Mesenchymal stem cell (in vitro differentiated cells and primary cell): ENCODE measurements at regions not wholly inside any gene's neighbourhood (a gene's known extent, or its start where the extent isn't known, plus 50 kb on each side); places are given as distances from the start of the nearest gene placed in this dataset.

Experiments
- DNase-seq: peaks from one replicate; pipeline ENCODE4 v3.0.0-alpha.2; 2013
- H2AFZ ChIP-seq: one replicate; pipeline ENCODE4 v1.6.1; 2013; ENCODE audit warnings: low read depth, mild to moderate bottlenecking, control low read depth, inconsistent platforms, low read length, moderate library complexity
- H2AK5ac ChIP-seq: 2 replicates; pipeline ENCODE4 v1.6.1; 2013; ENCODE audit warnings: low read length, moderate library complexity, mild to moderate bottlenecking, inconsistent platforms; ENCODE audit not compliant: severe bottlenecking
- H2BK120ac ChIP-seq: one replicate; pipeline ENCODE4 v1.6.1; 2013; ENCODE audit warnings: low read depth, mild to moderate bottlenecking, inconsistent platforms, low read length, moderate library complexity
- H2BK12ac ChIP-seq, 2 experiments: one replicate each; pipeline ENCODE4 v1.6.1; 2013; ENCODE audit warnings: inconsistent platforms in 2 of 2, low read length in 2 of 2, mild to moderate bottlenecking in 2 of 2, moderate library complexity in 2 of 2, control low read depth in 1 of 2
- H2BK15ac ChIP-seq: one replicate; pipeline ENCODE4 v1.6.1; 2013; ENCODE audit warnings: mild to moderate bottlenecking, low read depth, inconsistent platforms; ENCODE audit not compliant: poor library complexity, severe bottlenecking
- H2BK5ac ChIP-seq: 2 replicates; pipeline ENCODE4 v1.6.1; 2013; ENCODE audit warnings: low read depth, mild to moderate bottlenecking, low read length, control low read depth, inconsistent platforms; ENCODE audit not compliant: poor library complexity, severe bottlenecking
- H3K14ac ChIP-seq, 2 experiments: one replicate each; pipeline ENCODE4 v1.6.1; 2013; ENCODE audit warnings: inconsistent platforms in 2 of 2, low read length in 2 of 2, control low read depth in 1 of 2, mild to moderate bottlenecking in 1 of 2, moderate library complexity in 1 of 2
- H3K18ac ChIP-seq, 2 experiments: one replicate each; pipeline ENCODE4 v1.6.1; 2013; ENCODE audit warnings: inconsistent platforms in 2 of 2, low read length in 2 of 2, control low read depth in 1 of 2, low read depth in 1 of 2, mild to moderate bottlenecking in 1 of 2
- H3K23ac ChIP-seq, 2 experiments: one replicate each; pipeline ENCODE4 v1.6.1; 2013; ENCODE audit warnings: inconsistent platforms in 2 of 2, low read length in 2 of 2, mild to moderate bottlenecking in 2 of 2, moderate library complexity in 2 of 2, control low read depth in 1 of 2
- H3K27ac ChIP-seq: 2 replicates; pipeline ENCODE4 v1.5.1; 2013; ENCODE audit warnings: mild to moderate bottlenecking, moderate library complexity, low read length, control low read depth, inconsistent platforms; ENCODE audit not compliant: poor library complexity, severe bottlenecking
- H3K27me3 ChIP-seq, 2 experiments: 2 replicates each; pipeline versions ENCODE4 v1.6.1 to v1.7.0; 2013; ENCODE audit warnings: low read length in 2 of 2, mild to moderate bottlenecking in 2 of 2, moderate library complexity in 2 of 2, control low read depth in 1 of 2, inconsistent platforms in 1 of 2; ENCODE audit not compliant: control insufficient read depth in 1 of 2, insufficient read depth in 1 of 2
- H3K36me3 ChIP-seq, 2 experiments: 2 replicates each; pipeline versions ENCODE4 v1.6.1 to v1.7.0; 2013; ENCODE audit warnings: low read length in 2 of 2, control low read depth in 1 of 2, inconsistent platforms in 1 of 2, low read depth in 1 of 2, mild to moderate bottlenecking in 1 of 2; ENCODE audit not compliant: insufficient read depth in 2 of 2, control insufficient read depth in 1 of 2
- H3K4ac ChIP-seq, 2 experiments: one replicate each; pipeline ENCODE4 v1.6.1; 2013; ENCODE audit warnings: inconsistent platforms in 2 of 2, low read length in 2 of 2, mild to moderate bottlenecking in 2 of 2, moderate library complexity in 2 of 2, control low read depth in 1 of 2, low read depth in 1 of 2
- H3K4me1 ChIP-seq: 2 replicates; pipeline ENCODE4 v1.6.1; 2013; ENCODE audit warnings: low read depth, low read length, control low read depth; ENCODE audit not compliant: control insufficient read depth, insufficient read depth
- H3K4me2 ChIP-seq: 2 replicates; pipeline ENCODE4 v1.6.1; 2013; ENCODE audit warnings: low read length, mild to moderate bottlenecking, inconsistent platforms; ENCODE audit not compliant: poor library complexity, severe bottlenecking
- H3K4me3 ChIP-seq, 2 experiments: 2 replicates each; pipeline versions ENCODE4 v1.5.1 to v1.7.0; 2013; ENCODE audit warnings: low read length in 2 of 2, mild to moderate bottlenecking in 2 of 2, control low read depth in 1 of 2, low read depth in 1 of 2; ENCODE audit not compliant: insufficient read depth in 1 of 2
- H3K79me1 ChIP-seq: replicated peaks from 2 replicates; pipeline ENCODE4 v1.6.1; 2013; ENCODE audit warnings: mild to moderate bottlenecking, control low read depth, low read length, inconsistent platforms; ENCODE audit not compliant: poor library complexity, severe bottlenecking
- H3K9ac ChIP-seq: 2 replicates; pipeline ENCODE4 v1.7.0; 2013; ENCODE audit warnings: mild to moderate bottlenecking, low read length, moderate library complexity
- H3K9me3 ChIP-seq: 2 replicates; pipeline ENCODE4 v1.7.0; 2013; ENCODE audit warnings: mild to moderate bottlenecking, low read length; ENCODE audit not compliant: control insufficient read depth
- H4K8ac ChIP-seq: one replicate; pipeline ENCODE4 v1.6.1; 2013; ENCODE audit warnings: inconsistent platforms, mild to moderate bottlenecking, low read length, moderate library complexity
- H4K91ac ChIP-seq: one replicate; pipeline ENCODE4 v1.6.1; 2013; ENCODE audit warnings: mild to moderate bottlenecking, low read length, inconsistent platforms
- WGBS: methylation state at CpG from one replicate; pipeline ENCODE4 v1.1.7; 2013; ENCODE audit warnings: mixed read lengths; 5-methylcytosine and 5-hydroxymethylcytosine counted together

GRCh38 chr7:124328774-124329173, 295.9 kb upstream of the TMEM229A start:
- no peak for DNase-seq
- Histone ChIP-seq H2BK5ac (no peak overlapping the region), H3K27ac (no peak overlapping the region), H2BK12ac (no peak overlapping the region), H3K36me3 (no peaks in the 10 kb centered on the region), H3K27me3 (no peaks in the 10 kb centered on the region), H2BK120ac (no peak overlapping the region), H3K4me3 (no peak overlapping the region), H3K4me1 (no peaks in the 10 kb centered on the region), H3K9me3 (peaks cover 6% of the 10 kb centered on the region), H3K79me1 (no peaks in the 10 kb centered on the region), H4K8ac (no peak overlapping the region), H3K14ac (no peak overlapping the region), H3K4me2 (no peak overlapping the region), H2AK5ac (no peak overlapping the region), H3K9ac (no peak overlapping the region), H3K18ac (no peak overlapping the region), H3K4ac (no peak overlapping the region), H3K23ac (no peak overlapping the region), H2BK15ac (no peak overlapping the region), H4K91ac (no peak overlapping the region), H2AFZ (no peak overlapping the region)
- WGBS: 95% methylated on average over 3 of the region's 3 CpGs

GRCh38 chr7:124324262-124324661, 291.4 kb upstream of the TMEM229A start:
- Histone ChIP-seq H3K4me3 (no peak overlapping the region), H3K36me3 (no peaks in the 10 kb centered on the region), H2AK5ac (no peak overlapping the region), H3K4me2 (no peak overlapping the region), H2BK12ac (no peak overlapping the region), H4K91ac (no peak overlapping the region), H4K8ac (no peak overlapping the region), H3K27me3 (no peaks in the 10 kb centered on the region), H3K4ac (no peak overlapping the region), H3K9me3 (peaks cover 9% of the 10 kb centered on the region), H3K27ac (no peak overlapping the region), H3K79me1 (no peaks in the 10 kb centered on the region), H2BK5ac (no peak overlapping the region), H3K18ac (no peak overlapping the region), H3K4me1 (no peaks in the 10 kb centered on the region), H2AFZ (no peak overlapping the region), H3K23ac (no peak overlapping the region), H2BK15ac (no peak overlapping the region), H3K9ac (no peak overlapping the region), H3K14ac (no peak overlapping the region), H2BK120ac (no peak overlapping the region)
- DNase-seq: no peak

GRCh38 chr7:124323597-124323996, 290.7 kb upstream of the TMEM229A start:
- Histone ChIP-seq H2AFZ (no peak overlapping the region), H3K4me3 (no peak overlapping the region), H3K23ac (no peak overlapping the region), H4K8ac (no peak overlapping the region), H3K18ac (no peak overlapping the region), H3K4ac (no peak overlapping the region), H4K91ac (no peak overlapping the region), H3K4me1 (no peaks in the 10 kb centered on the region), H3K79me1 (no peaks in the 10 kb centered on the region), H2AK5ac (no peak overlapping the region), H3K36me3 (no peaks in the 10 kb centered on the region), H3K27ac (no peak overlapping the region), H3K4me2 (no peak overlapping the region), H2BK15ac (no peak overlapping the region), H3K9ac (no peak overlapping the region), H3K9me3 (peaks cover 13% of the 10 kb centered on the region), H3K27me3 (no peaks in the 10 kb centered on the region), H2BK120ac (no peak overlapping the region), H2BK12ac (no peak overlapping the region), H3K14ac (no peak overlapping the region), H2BK5ac (no peak overlapping the region)
- no peak for DNase-seq
- WGBS: no CpG with 5 or more reads among the region's 1 CpG

GRCh38 chr7:124322561-124322960, 289.7 kb upstream of the TMEM229A start:
- no CpG with 5 or more reads among the region's 1 CpG for WGBS
- Histone ChIP-seq H3K23ac (no peak overlapping the region), H2BK15ac (no peak overlapping the region), H4K8ac (no peak overlapping the region), H2BK5ac (no peak overlapping the region), H2BK120ac (no peak overlapping the region), H3K27me3 (no peaks in the 10 kb centered on the region), H3K27ac (no peak overlapping the region), H3K4ac (no peak overlapping the region), H3K18ac (no peak overlapping the region), H3K9me3 (peaks cover 16% of the 10 kb centered on the region), H2BK12ac (no peak overlapping the region), H3K79me1 (no peaks in the 10 kb centered on the region), H3K4me1 (no peaks in the 10 kb centered on the region), H3K14ac (no peak overlapping the region), H4K91ac (no peak overlapping the region), H3K9ac (no peak overlapping the region), H2AFZ (no peak overlapping the region), H3K36me3 (no peaks in the 10 kb centered on the region), H2AK5ac (no peak overlapping the region), H3K4me3 (no peak overlapping the region), H3K4me2 (no peak overlapping the region)
- DNase-seq: no peak
